ENCODE measurements at regions not wholly inside any gene's neighbourhood (a gene's known extent, or its start where the extent isn't known, plus 50 kb on each side); places are given as distances from the start of the nearest gene placed in this dataset.

DNA sequence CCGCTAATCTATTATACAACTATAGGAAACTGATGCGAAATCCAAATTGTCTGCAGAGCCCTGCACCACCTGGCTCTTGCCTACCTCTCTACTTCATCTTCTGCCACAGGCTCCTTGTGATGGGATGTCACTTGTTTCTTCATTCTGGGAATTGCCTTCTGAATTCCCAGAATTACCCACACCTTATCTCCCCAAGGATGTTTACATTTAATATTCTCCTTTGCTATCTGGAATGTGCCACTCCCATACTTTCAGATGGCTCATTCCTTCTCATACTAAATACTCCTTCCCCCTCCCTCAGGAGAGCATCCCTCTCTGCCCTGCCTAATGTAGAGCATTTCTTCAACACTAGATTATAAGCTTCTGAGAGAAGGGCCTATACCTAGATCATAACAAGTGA lies 573.1 kb downstream of the GALC start:
- intact Hi-C loops (cut with micrococcal nuclease) = no loop called here
- no peak for DNase-seq
- Histone ChIP-seq H3K36me3 (no peaks in the 10 kb centered on the region), H3K9me3 (replicated peaks) (peaks cover 31% of the 10 kb centered on the region), H3K4me3 (no peak overlapping the region), H3K4me1 (no peaks in the 10 kb centered on the region), H3K27me3 (ENCODE audit: low read depth) (no peaks in the 10 kb centered on the region), H3K27ac (replicated peaks) (no peak overlapping the region)
- TF ChIP-seq, protein P1, sequence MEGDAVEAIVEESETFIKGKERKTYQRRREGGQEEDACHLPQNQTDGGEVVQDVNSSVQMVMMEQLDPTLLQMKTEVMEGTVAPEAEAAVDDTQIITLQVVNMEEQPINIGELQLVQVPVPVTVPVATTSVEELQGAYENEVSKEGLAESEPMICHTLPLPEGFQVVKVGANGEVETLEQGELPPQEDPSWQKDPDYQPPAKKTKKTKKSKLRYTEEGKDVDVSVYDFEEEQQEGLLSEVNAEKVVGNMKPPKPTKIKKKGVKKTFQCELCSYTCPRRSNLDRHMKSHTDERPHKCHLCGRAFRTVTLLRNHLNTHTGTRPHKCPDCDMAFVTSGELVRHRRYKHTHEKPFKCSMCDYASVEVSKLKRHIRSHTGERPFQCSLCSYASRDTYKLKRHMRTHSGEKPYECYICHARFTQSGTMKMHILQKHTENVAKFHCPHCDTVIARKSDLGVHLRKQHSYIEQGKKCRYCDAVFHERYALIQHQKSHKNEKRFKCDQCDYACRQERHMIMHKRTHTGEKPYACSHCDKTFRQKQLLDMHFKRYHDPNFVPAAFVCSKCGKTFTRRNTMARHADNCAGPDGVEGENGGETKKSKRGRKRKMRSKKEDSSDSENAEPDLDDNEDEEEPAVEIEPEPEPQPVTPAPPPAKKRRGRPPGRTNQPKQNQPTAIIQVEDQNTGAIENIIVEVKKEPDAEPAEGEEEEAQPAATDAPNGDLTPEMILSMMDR (IDR thresholded peaks at IDR 0.05; ENCODE audit: borderline replicate concordance) = no peak

DNA sequence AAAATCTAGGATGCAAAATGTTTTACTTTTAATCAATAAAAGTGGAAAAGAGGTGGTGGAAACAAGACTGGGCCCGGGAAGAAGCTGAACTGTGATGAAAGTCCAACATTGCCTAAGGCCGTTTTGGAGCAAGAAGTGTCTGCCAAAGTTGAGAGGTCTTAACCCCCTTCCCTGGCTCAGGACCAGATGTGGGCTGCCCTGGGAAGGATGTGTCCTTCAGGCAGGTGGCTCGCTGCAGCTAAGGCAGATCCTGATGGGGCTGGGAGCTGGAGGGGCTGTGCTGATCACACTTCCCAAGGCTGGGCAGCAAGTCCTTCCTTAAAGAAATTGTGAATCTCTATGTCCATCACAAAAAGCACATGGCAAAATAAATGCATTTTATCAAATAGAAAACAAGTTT lies 581.6 kb downstream of the GALC start:
- H3K4me1 ChIP-seq = no peaks in the 10 kb centered on the region
- H3K27me3 ChIP-seq (ENCODE audit: low read depth) = no peaks in the 10 kb centered on the region
- peaks cover 8% of the 10 kb centered on the region for H3K9me3 ChIP-seq (replicated peaks)
- DNase-seq = no peak
- H3K4me3 ChIP-seq = no peak overlapping the region
- intact Hi-C loops (cut with micrococcal nuclease) = no loop called here
- H3K36me3 ChIP-seq = no peaks in the 10 kb centered on the region
- H3K27ac ChIP-seq (replicated peaks) = no peak overlapping the region
- TF ChIP-seq, protein P1 (IDR thresholded peaks at IDR 0.05; ENCODE audit: borderline replicate concordance) = no peak

DNA sequence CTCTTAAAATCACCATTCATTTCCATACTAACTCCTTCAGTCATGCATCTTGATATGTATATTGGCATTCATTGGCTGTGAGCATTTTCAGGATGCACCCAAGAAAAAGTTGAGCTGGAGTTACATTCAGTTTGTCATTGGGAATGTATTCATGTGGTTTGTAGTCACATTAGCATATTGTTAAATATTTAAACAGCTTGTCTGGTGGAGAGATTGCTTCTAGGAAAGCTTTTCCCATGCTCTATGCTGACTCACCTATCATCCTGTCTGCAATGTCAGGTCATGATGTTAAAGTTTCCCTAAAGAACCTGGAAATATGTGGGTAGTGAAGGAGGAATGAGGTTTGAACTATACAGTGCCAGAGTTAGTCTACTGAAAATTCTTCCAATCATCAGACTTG lies 583.6 kb downstream of the GALC start:
- no peak for DNase-seq
- Histone ChIP-seq H3K9me3 (replicated peaks) (no peaks in the 10 kb centered on the region), H3K4me3 (no peak overlapping the region), H3K27ac (replicated peaks) (no peak overlapping the region), H3K27me3 (ENCODE audit: low read depth) (no peaks in the 10 kb centered on the region), H3K36me3 (no peaks in the 10 kb centered on the region), H3K4me1 (no peaks in the 10 kb centered on the region)
- intact Hi-C loops (cut with micrococcal nuclease) = no loop called here
- TF ChIP-seq, protein P1 (IDR thresholded peaks at IDR 0.05; ENCODE audit: borderline replicate concordance) = no peak

DNA sequence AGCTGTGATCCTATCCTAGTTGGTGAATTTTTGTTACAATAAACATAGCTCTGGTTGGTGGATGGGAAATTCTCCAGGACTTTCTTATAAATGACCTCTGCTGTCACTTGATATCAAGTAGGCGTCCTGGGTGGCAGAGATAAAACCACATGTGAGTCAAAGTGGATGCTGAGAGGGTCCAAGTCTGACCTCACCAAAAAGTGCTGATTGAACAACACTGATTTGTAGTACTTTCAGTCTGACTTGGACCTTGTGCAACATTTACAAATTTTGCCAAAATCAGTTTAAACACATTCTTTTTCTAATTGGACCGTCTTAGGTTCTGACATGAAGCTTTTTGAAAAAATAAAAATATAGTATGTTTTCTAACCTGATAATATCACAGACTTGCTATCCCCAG lies 585.6 kb downstream of the GALC start:
- H3K4me1 ChIP-seq = no peaks in the 10 kb centered on the region
- H3K27me3 ChIP-seq (ENCODE audit: low read depth) = no peaks in the 10 kb centered on the region
- intact Hi-C loops (cut with micrococcal nuclease) = no loop called here
- H3K36me3 ChIP-seq = no peaks in the 10 kb centered on the region
- TF ChIP-seq, protein P1 (IDR thresholded peaks at IDR 0.05; ENCODE audit: borderline replicate concordance) = no peak
- DNase-seq = no peak
- H3K27ac ChIP-seq (replicated peaks) = no peak overlapping the region
- H3K9me3 ChIP-seq (replicated peaks) = no peaks in the 10 kb centered on the region
- no peak overlapping the region for H3K4me3 ChIP-seq

DNA sequence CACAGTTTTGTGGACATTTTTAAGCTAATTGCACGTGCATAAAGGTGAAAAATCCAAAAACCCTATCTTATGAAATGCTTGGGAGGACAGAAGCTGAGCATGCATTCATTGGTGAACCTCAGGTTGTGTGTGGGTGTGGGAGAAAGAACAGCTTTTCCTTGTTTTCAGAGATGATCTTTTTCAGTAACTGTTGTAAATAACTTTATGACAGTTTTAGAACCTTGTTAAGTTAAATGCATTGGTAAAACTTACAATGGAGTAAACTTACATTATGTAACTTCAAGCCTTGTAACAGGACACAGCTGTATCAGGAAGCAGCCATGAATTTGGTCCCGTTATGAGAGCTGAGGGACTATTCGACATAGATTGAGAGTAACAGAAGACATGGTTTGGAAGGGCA lies 587.4 kb downstream of the GALC start:
- no peak overlapping the region for H3K4me3 ChIP-seq
- no peaks in the 10 kb centered on the region for H3K9me3 ChIP-seq (replicated peaks)
- intact Hi-C loops (cut with micrococcal nuclease) = no loop called here
- no peaks in the 10 kb centered on the region for H3K4me1 ChIP-seq
- no peak overlapping the region for H3K27ac ChIP-seq (replicated peaks)
- no peak for DNase-seq
- TF ChIP-seq, protein P1 (IDR thresholded peaks at IDR 0.05; ENCODE audit: borderline replicate concordance) = no peak
- H3K27me3 ChIP-seq (ENCODE audit: low read depth) = no peaks in the 10 kb centered on the region
- no peaks in the 10 kb centered on the region for H3K36me3 ChIP-seq

DNA sequence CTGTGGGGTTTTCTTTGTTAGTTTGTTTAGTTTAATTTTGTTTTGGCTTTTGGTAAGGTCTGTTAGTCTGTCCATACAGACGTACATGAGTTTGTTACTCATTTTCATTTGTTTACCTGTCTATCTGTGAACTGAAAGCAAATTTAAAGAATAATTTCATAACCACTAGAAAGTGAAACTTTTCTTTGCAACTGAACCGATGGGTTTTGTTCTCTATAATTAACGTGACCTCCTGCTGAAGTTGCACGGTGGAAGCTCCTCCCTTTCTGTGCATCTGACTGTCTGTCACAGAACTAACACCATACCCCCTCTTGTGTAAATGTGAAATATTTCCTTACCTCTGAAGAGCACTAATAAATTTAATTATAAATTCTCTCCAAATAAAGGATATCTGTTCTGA lies 595.5 kb downstream of the GALC start:
- no peaks in the 10 kb centered on the region for H3K36me3 ChIP-seq
- no peak overlapping the region for H3K4me3 ChIP-seq
- H3K27ac ChIP-seq (replicated peaks) = no peak overlapping the region
- intact Hi-C loops (cut with micrococcal nuclease) = no loop called here
- no peaks in the 10 kb centered on the region for H3K4me1 ChIP-seq
- TF ChIP-seq, protein P1 (IDR thresholded peaks at IDR 0.05; ENCODE audit: borderline replicate concordance) = no peak
- DNase-seq = no peak
- H3K27me3 ChIP-seq (ENCODE audit: low read depth) = no peaks in the 10 kb centered on the region
- no peaks in the 10 kb centered on the region for H3K9me3 ChIP-seq (replicated peaks)
